Trophoblast cell (in vitro differentiated cells and primary cell): ENCODE measurements at regions not wholly inside any gene's neighbourhood (a gene's known extent, or its start where the extent isn't known, plus 50 kb on each side); places are given as distances from the start of the nearest gene placed in this dataset.

ENCODE experiments used
- DNase-seq, 2 donors: peaks; one replicate each; pipeline ENCODE4 v3.0.0-alpha.2; 2016
- H2AFZ ChIP-seq: 2 replicates; pipeline ENCODE4 v1.6.1; 2013; ENCODE audit warnings: low read length, moderate library complexity, mild to moderate bottlenecking; ENCODE audit not compliant: insufficient read depth, poor library complexity
- H2AK5ac ChIP-seq: 2 replicates; pipeline ENCODE4 v1.6.1; 2013; ENCODE audit warnings: mild to moderate bottlenecking, low read length
- H2BK120ac ChIP-seq: 2 replicates; pipeline ENCODE4 v1.6.1; 2013; ENCODE audit warnings: low read length, mild to moderate bottlenecking, moderate library complexity; ENCODE audit not compliant: insufficient read depth, poor library complexity
- H2BK12ac ChIP-seq: 2 replicates; pipeline ENCODE4 v1.6.1; 2013; ENCODE audit warnings: mild to moderate bottlenecking, low read length, moderate library complexity
- H2BK5ac ChIP-seq: 2 replicates; pipeline ENCODE4 v1.6.1; 2013; ENCODE audit warnings: low read length, low read depth, moderate library complexity, mild to moderate bottlenecking; ENCODE audit not compliant: poor library complexity
- H3K14ac ChIP-seq: 2 replicates; pipeline ENCODE4 v1.6.1; 2013; ENCODE audit warnings: mild to moderate bottlenecking, low read length
- H3K18ac ChIP-seq: 2 replicates; pipeline ENCODE4 v1.6.1; 2013; ENCODE audit warnings: mild to moderate bottlenecking, low read length
- H3K23ac ChIP-seq: 2 replicates; pipeline ENCODE4 v1.6.1; 2013; ENCODE audit warnings: low read length
- H3K27ac ChIP-seq: 2 replicates; pipeline ENCODE4 v1.5.1; 2013; ENCODE audit warnings: low read depth, mild to moderate bottlenecking, inconsistent platforms, low read length, moderate library complexity
- H3K27me3 ChIP-seq: 2 replicates; pipeline ENCODE4 v1.6.1; 2013; ENCODE audit warnings: inconsistent platforms, mild to moderate bottlenecking, low read length, moderate library complexity; ENCODE audit not compliant: insufficient read depth
- H3K36me3 ChIP-seq, 2 experiments: 1 replicate in 1 of 2; 2 replicates in 1 of 2; pipeline ENCODE4 v1.6.1; 2013; ENCODE audit warnings: low read length in 2 of 2, mild to moderate bottlenecking in 2 of 2, moderate library complexity in 1 of 2; ENCODE audit not compliant: insufficient read depth in 2 of 2, control insufficient read depth in 1 of 2
- H3K4ac ChIP-seq: 2 replicates; pipeline ENCODE4 v1.6.1; 2013; ENCODE audit warnings: low read depth, mild to moderate bottlenecking, low read length, moderate library complexity
- H3K4me1 ChIP-seq, 2 experiments: 1 replicate in 1 of 2; 2 replicates in 1 of 2; pipeline ENCODE4 v1.6.1; 2013; ENCODE audit warnings: low read length in 2 of 2, mild to moderate bottlenecking in 2 of 2, moderate library complexity in 1 of 2; ENCODE audit not compliant: insufficient read depth in 2 of 2, control insufficient read depth in 1 of 2
- H3K4me2 ChIP-seq: 2 replicates; pipeline ENCODE4 v1.6.1; 2013; ENCODE audit warnings: inconsistent platforms, mild to moderate bottlenecking, low read length, moderate library complexity
- H3K4me3 ChIP-seq: 2 replicates; pipeline ENCODE4 v1.5.1; 2013; ENCODE audit warnings: mild to moderate bottlenecking, low read depth, low read length, inconsistent platforms
- H3K79me1 ChIP-seq: one replicate; pipeline ENCODE4 v1.6.1; 2013; ENCODE audit warnings: low read length
- H3K79me2 ChIP-seq: 2 replicates; pipeline ENCODE4 v1.6.1; 2013; ENCODE audit warnings: low read length, mild to moderate bottlenecking; ENCODE audit not compliant: control insufficient read depth, insufficient read depth, poor library complexity
- H3K9ac ChIP-seq: 2 replicates; pipeline ENCODE4 v1.6.1; 2013; ENCODE audit warnings: mild to moderate bottlenecking, low read length
- H3K9me3 ChIP-seq: 2 replicates; pipeline ENCODE4 v1.6.1; 2013; ENCODE audit warnings: low read depth, mild to moderate bottlenecking, control low read depth, inconsistent platforms, low read length; ENCODE audit not compliant: insufficient read depth
- H4K12ac ChIP-seq: 2 replicates; pipeline ENCODE4 v1.6.1; 2013; ENCODE audit warnings: low read depth, mild to moderate bottlenecking, low read length, moderate library complexity
- H4K8ac ChIP-seq: 2 replicates; pipeline ENCODE4 v1.6.1; 2013; ENCODE audit warnings: low read depth, mild to moderate bottlenecking, low read length, moderate library complexity
- H4K91ac ChIP-seq: one replicate; pipeline ENCODE4 v1.6.1; 2013; ENCODE audit warnings: low read depth, mild to moderate bottlenecking, low read length, moderate library complexity
- WGBS: extraction: QIAGEN DNeasy Blood & Tissue Kit; methylation state at CpG from one replicate; pipeline ENCODE4 v1.1.7; 2013; ENCODE audit warnings: missing lambda C conversion rate; ENCODE audit not compliant: insufficient read length, insufficient coverage; ENCODE audit errors: extremely low coverage; 5-methylcytosine and 5-hydroxymethylcytosine counted together

DNA sequence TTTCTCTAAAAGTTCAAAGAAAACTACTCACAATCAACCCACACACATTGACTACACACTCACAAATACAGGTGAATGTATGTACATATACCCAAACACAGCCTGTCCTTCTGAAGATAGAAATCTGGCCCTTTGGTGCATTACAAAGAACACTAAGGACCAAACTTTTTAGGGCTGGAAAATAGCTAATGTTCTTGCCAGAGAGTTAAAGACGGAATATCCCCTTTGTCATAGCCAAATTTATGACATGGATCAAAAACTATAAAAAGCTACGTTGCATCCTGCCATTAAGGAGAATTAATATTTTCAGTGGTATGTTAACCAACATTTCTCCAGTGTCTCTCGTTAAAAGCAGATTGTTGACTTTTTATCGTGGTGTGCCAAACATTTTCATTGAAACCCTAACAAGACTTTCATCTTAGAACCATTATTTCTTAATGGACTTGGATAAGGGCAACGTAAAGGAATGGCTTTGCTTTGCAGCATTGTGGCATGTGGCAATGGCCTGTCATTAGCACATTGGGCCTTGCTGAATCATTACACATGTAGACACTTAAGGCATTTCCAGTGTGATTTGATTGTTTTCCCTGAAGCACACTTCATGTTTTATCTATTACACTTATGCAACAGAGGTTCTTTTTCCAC, 150.9 kb upstream of the MEOX2 start:
- no peak overlapping the region for H4K8ac ChIP-seq
- H3K27me3 ChIP-seq = no peaks in the 10 kb centered on the region
- no peak overlapping the region for H3K4ac ChIP-seq
- H3K27ac ChIP-seq = no peak overlapping the region
- H3K14ac ChIP-seq = no peak overlapping the region
- peaks cover 0 to 2% of the 10 kb centered on the region in 2 experiments for H3K4me1 ChIP-seq
- H3K9ac ChIP-seq = no peak overlapping the region
- H2BK5ac ChIP-seq = no peak overlapping the region
- no peaks in the 10 kb centered on the region for H3K9me3 ChIP-seq
- H2BK120ac ChIP-seq = no peak overlapping the region
- peaks cover 2% of the 10 kb centered on the region for H3K79me1 ChIP-seq
- no peak overlapping the region for H3K18ac ChIP-seq
- no peak overlapping the region for H2BK12ac ChIP-seq
- H3K36me3 ChIP-seq = no peaks in the 10 kb centered on the region
- no peaks in the 10 kb centered on the region for H3K79me2 ChIP-seq
- H3K4me2 ChIP-seq = no peak overlapping the region
- DNase-seq = peak; percentile 55 to 57
- H3K4me3 ChIP-seq = no peak overlapping the region
- no peak overlapping the region for H2AK5ac ChIP-seq
- WGBS = no CpG with 5 or more reads among the region's 5 CpGs
- H4K12ac ChIP-seq = no peak overlapping the region
- no peak overlapping the region for H4K91ac ChIP-seq
- H2AFZ ChIP-seq = no peak overlapping the region
- no peak overlapping the region for H3K23ac ChIP-seq

DNA sequence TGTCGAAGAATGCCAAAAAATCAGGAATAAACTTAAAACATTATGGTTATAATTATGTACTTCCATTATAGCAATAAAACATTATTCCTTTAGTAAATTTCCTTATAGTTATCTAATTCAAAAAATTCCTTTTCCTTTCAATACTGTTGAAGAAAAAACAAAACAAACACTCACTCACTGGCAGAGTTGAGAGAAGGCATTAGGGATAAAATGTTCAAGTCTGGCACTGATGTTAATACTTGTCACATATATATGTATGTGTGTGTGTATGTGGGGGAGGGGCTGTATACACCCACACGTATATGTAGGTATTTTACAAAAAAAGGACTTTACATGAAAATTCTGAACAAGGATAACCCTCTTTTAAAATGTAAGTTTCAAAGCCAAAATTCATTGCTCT, 150.2 kb upstream of the MEOX2 start:
- H2BK12ac ChIP-seq = no peak overlapping the region
- H4K12ac ChIP-seq = no peak overlapping the region
- H3K36me3 ChIP-seq = no peaks in the 10 kb centered on the region
- H3K79me1 ChIP-seq = peaks cover 2% of the 10 kb centered on the region
- H3K9me3 ChIP-seq = no peaks in the 10 kb centered on the region
- no peak overlapping the region for H4K8ac ChIP-seq
- no peaks in the 10 kb centered on the region for H3K27me3 ChIP-seq
- no peak overlapping the region for H4K91ac ChIP-seq
- no peak overlapping the region for H2AFZ ChIP-seq
- H3K27ac ChIP-seq = no peak overlapping the region
- H3K23ac ChIP-seq = no peak overlapping the region
- no peak overlapping the region for H3K4me3 ChIP-seq
- no CpG with 5 or more reads among the region's 2 CpGs for WGBS
- H3K18ac ChIP-seq = no peak overlapping the region
- H2AK5ac ChIP-seq = no peak overlapping the region
- no peak overlapping the region for H2BK5ac ChIP-seq
- H3K14ac ChIP-seq = no peak overlapping the region
- no peaks in the 10 kb centered on the region for H3K79me2 ChIP-seq
- H3K4me2 ChIP-seq = no peak overlapping the region
- no peak for DNase-seq
- peaks cover 0 to 2% of the 10 kb centered on the region in 2 experiments for H3K4me1 ChIP-seq
- H2BK120ac ChIP-seq = no peak overlapping the region
- no peak overlapping the region for H3K4ac ChIP-seq
- H3K9ac ChIP-seq = no peak overlapping the region

DNA sequence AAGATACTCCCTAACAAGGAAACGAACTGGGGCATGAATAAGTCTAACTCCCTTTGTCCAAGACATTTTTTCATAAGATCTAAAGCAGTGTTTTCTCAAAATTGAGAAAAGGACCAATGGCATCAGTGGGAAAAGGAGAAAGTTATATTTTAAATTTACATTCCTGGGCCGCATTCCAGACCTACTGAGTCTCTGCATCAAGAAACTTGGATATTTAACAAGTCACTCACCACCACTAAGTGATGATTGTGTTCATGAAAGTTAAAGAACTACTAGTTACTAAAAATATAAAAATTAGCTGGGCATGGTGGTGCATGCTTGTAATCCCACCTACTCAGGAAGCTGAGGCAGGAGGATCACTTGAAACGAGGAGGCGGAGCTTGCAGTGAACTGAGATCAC, 149.6 kb upstream of the MEOX2 start:
- Histone ChIP-seq H2AFZ (no peak overlapping the region), H3K4me2 (no peak overlapping the region), H4K91ac (no peak overlapping the region), H2BK12ac (no peak overlapping the region), H3K18ac (no peak overlapping the region), H3K27ac (no peak overlapping the region), H2BK120ac (no peak overlapping the region), H3K4me1 (peaks cover 0 to 2% of the 10 kb centered on the region in 2 experiments), H4K8ac (no peak overlapping the region), H3K79me1 (peaks cover 2% of the 10 kb centered on the region), H3K27me3 (no peaks in the 10 kb centered on the region), H3K23ac (no peak overlapping the region), H3K4me3 (no peak overlapping the region), H3K79me2 (no peaks in the 10 kb centered on the region), H3K9me3 (no peaks in the 10 kb centered on the region), H3K36me3 (no peaks in the 10 kb centered on the region), H3K4ac (no peak overlapping the region), H3K14ac (no peak overlapping the region), H2BK5ac (no peak overlapping the region), H3K9ac (no peak overlapping the region), H2AK5ac (no peak overlapping the region), H4K12ac (no peak overlapping the region)
- WGBS = no CpG with 5 or more reads among the region's 4 CpGs
- no peak for DNase-seq

DNA sequence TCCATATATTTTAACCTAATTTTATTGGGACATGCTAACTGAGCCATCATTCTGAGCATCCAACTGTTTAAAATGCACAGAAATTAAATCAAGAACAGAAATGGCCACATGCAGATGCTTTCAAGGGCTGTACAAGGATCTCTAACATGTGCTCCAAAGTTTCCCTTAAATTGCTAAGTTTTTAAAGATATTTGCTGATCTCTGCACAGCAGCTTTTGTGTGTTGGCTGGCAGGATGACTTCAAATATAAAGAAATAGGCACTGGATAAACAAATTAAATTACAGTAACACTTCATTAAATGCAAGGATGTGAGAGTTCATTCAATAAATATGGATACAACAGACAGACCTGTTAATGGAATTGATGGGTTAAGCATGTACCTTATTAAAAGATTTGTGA, 148.0 kb upstream of the MEOX2 start:
- Histone ChIP-seq H4K12ac (no peak overlapping the region), H3K36me3 (no peaks in the 10 kb centered on the region), H4K8ac (no peak overlapping the region), H2AK5ac (no peak overlapping the region), H3K4me2 (no peak overlapping the region), H3K4ac (no peak overlapping the region), H3K18ac (no peak overlapping the region), H2BK12ac (no peak overlapping the region), H4K91ac (no peak overlapping the region), H3K27me3 (no peaks in the 10 kb centered on the region), H3K4me3 (no peak overlapping the region), H3K23ac (no peak overlapping the region), H2BK120ac (no peak overlapping the region), H3K27ac (no peak overlapping the region), H3K14ac (no peak overlapping the region), H3K9ac (no peak overlapping the region), H2BK5ac (no peak overlapping the region), H3K4me1 (no peaks in the 10 kb centered on the region), H3K79me2 (no peaks in the 10 kb centered on the region), H3K79me1 (no peaks in the 10 kb centered on the region), H3K9me3 (no peaks in the 10 kb centered on the region), H2AFZ (no peak overlapping the region)
- no peak for DNase-seq
